ENCODE measurements at regions not wholly inside any gene's neighbourhood (a gene's known extent, or its start where the extent isn't known, plus 50 kb on each side); places are given as distances from the start of the nearest gene placed in this dataset.

- no peaks in the 10 kb centered on the region for H3K36me3 ChIP-seq (ENCODE audit: low read depth)
- H3K4me3 ChIP-seq: no peak overlapping the region
- no peak overlapping the region for H2AFZ ChIP-seq
- H3K4me1 ChIP-seq (replicated peaks; ENCODE audit: insufficient read depth): peaks cover 10% of the 10 kb centered on the region; the same call in 1 of the 2 replicates
- no peak overlapping the region for H3K27ac ChIP-seq
- H3K4me2 ChIP-seq: no peak overlapping the region
- POLR2A ChIA-PET (ENCODE audit: unreplicated experiment): no interaction called here
- BruUV-seq (replicated peaks): no TSS peak
- TF ChIP-seq EZH2 (IDR thresholded peaks at IDR 0.05; ENCODE audit: low read depth): no peak
- TF ChIP-seq CTCF (conservative IDR thresholded peaks at IDR 0.05): no peak
- H3K9me2 ChIP-seq (ENCODE audit: insufficient read depth): no peaks in the 10 kb centered on the region
- no peaks in the 10 kb centered on the region for H3F3A ChIP-seq (ENCODE audit: insufficient read depth, low read depth)
- H3K27me3 ChIP-seq (ENCODE audit: insufficient read depth, low read depth): no peaks in the 10 kb centered on the region
- DNase-seq: no peak
- H3K9me3 ChIP-seq (ENCODE audit: insufficient read depth, low read depth): no peaks in the 10 kb centered on the region
- CTCF ChIA-PET: no interaction called here
- intact Hi-C loops (cut with micrococcal nuclease; ENCODE audit: unreplicated experiment): no loop called here
- no peaks in the 10 kb centered on the region for H4K20me1 ChIP-seq (ENCODE audit: insufficient read depth)
- H3K79me2 ChIP-seq (ENCODE audit: low read depth): no peaks in the 10 kb centered on the region
Observed at GRCh38 chr15:62588938-62589670, 424.0 kb upstream of the C2CD4B start.

GRCh38 chr15:62591842-62592838 lies 427.1 kb upstream of the C2CD4B start:
- no peak overlapping the region for H2AFZ ChIP-seq
- no peaks in the 10 kb centered on the region for H3K9me3 ChIP-seq (ENCODE audit: insufficient read depth, low read depth)
- CTCF ChIA-PET: no interaction called here
- no peak overlapping the region for H3K27ac ChIP-seq
- no peak overlapping the region for H3K4me3 ChIP-seq
- no peak for TF ChIP-seq CTCF (conservative IDR thresholded peaks at IDR 0.05)
- TF ChIP-seq EZH2 (IDR thresholded peaks at IDR 0.05; ENCODE audit: low read depth): no peak
- H3K4me1 ChIP-seq (replicated peaks; ENCODE audit: insufficient read depth): peaks cover 13% of the 10 kb centered on the region; the same call in 1 of the 2 replicates
- no TSS peak for BruUV-seq (replicated peaks)
- intact Hi-C loops (cut with micrococcal nuclease; ENCODE audit: unreplicated experiment): no loop called here
- H3K9me2 ChIP-seq (ENCODE audit: insufficient read depth): no peaks in the 10 kb centered on the region
- H4K20me1 ChIP-seq (ENCODE audit: insufficient read depth): no peaks in the 10 kb centered on the region
- no peaks in the 10 kb centered on the region for H3F3A ChIP-seq (ENCODE audit: insufficient read depth, low read depth)
- DNase-seq: no peak
- no peaks in the 10 kb centered on the region for H3K27me3 ChIP-seq (ENCODE audit: insufficient read depth, low read depth)
- no peaks in the 10 kb centered on the region for H3K79me2 ChIP-seq (ENCODE audit: low read depth)
- POLR2A ChIA-PET (ENCODE audit: unreplicated experiment): no interaction called here
- H3K36me3 ChIP-seq (ENCODE audit: low read depth): no peaks in the 10 kb centered on the region
- no peak overlapping the region for H3K4me2 ChIP-seq

- peaks cover 13% of the 10 kb centered on the region; the same call in 1 of the 2 replicates for H3K4me1 ChIP-seq (replicated peaks; ENCODE audit: insufficient read depth)
- H3F3A ChIP-seq (ENCODE audit: insufficient read depth, low read depth): no peaks in the 10 kb centered on the region
- no peaks in the 10 kb centered on the region for H3K36me3 ChIP-seq (ENCODE audit: low read depth)
- intact Hi-C loops (cut with micrococcal nuclease; ENCODE audit: unreplicated experiment): no loop called here
- no peaks in the 10 kb centered on the region for H3K9me2 ChIP-seq (ENCODE audit: insufficient read depth)
- H2AFZ ChIP-seq: no peak overlapping the region
- ChIA-PET POLR2A (ENCODE audit: unreplicated experiment) (no interaction called here), CTCF (no interaction called here)
- DNase-seq: no peak
- no peak overlapping the region for H3K4me2 ChIP-seq
- H3K27ac ChIP-seq: no peak overlapping the region
- no peaks in the 10 kb centered on the region for H3K79me2 ChIP-seq (ENCODE audit: low read depth)
- TF ChIP-seq EZH2 (IDR thresholded peaks at IDR 0.05; ENCODE audit: low read depth) (no peak), CTCF (conservative IDR thresholded peaks at IDR 0.05) (no peak)
- H3K27me3 ChIP-seq (ENCODE audit: insufficient read depth, low read depth): no peaks in the 10 kb centered on the region
- no peaks in the 10 kb centered on the region for H4K20me1 ChIP-seq (ENCODE audit: insufficient read depth)
- H3K4me3 ChIP-seq: no peak overlapping the region
- no TSS peak for BruUV-seq (replicated peaks)
- H3K9me3 ChIP-seq (ENCODE audit: insufficient read depth, low read depth): no peaks in the 10 kb centered on the region
Observed at GRCh38 chr15:62592920-62593319, 427.8 kb upstream of the C2CD4B start.
